Colonic mucosa (tissue), 4 donors: ENCODE measurements at regions not wholly inside any gene's neighbourhood (a gene's known extent, or its start where the extent isn't known, plus 50 kb on each side); places are given as distances from the start of the nearest gene placed in this dataset.
"Not testable (repeated sequence)": the region's sequence is repeated elsewhere in the genome, so short reads cannot be mapped to it uniquely, and the experiment has no call there.

Source experiments
- DNase-seq: peaks from one replicate; pipeline ENCODE4 v3.0.0-alpha.2; 2020
- H3K27ac ChIP-seq: fragments of 200-600 bp; one replicate; pipeline ENCODE4 v1.8.0; 2021
- H3K27me3 ChIP-seq: fragments of 200-600 bp; one replicate; pipeline ENCODE4 v1.8.0; 2021
- H3K36me3 ChIP-seq: fragments of 200-600 bp; one replicate; pipeline ENCODE4 v1.8.0; 2021
- H3K4me1 ChIP-seq: fragments of 200-600 bp; one replicate; pipeline ENCODE4 v1.8.0; 2021; ENCODE audit warnings: mild to moderate bottlenecking
- H3K4me3 ChIP-seq: fragments of 200-600 bp; one replicate; pipeline ENCODE4 v1.8.0; 2021
- H3K9ac ChIP-seq, 2 donors: one replicate each; pipeline ENCODE4 v1.7.0; 2013; ENCODE audit warnings: control low read depth in 2 of 2, low read depth in 2 of 2, low read length in 2 of 2
- H3K9me3 ChIP-seq: fragments of 200-600 bp; one replicate; pipeline ENCODE4 v1.8.0; 2021
- intact Hi-C: fragments of 100-400 bp; cut with DNase I; formaldehyde crosslinking; loops from one replicate; pipeline ENCODE4 v1.14.1; 2022
- TF ChIP-seq, protein P1 (sequence below): fragments of 200-600 bp; IDR thresholded peaks from one replicate; pipeline ENCODE4 v1.8.0; 2022; ENCODE audit warnings: antibody characterized with exemption, mild to moderate bottlenecking
- donor health status: healthy.
- donor health status: DM: no; HTN: no; CAD: no.
- donor health status: DM: no; HTN: no; CAD: no.

GRCh38 chr16:58885528-58886170 lies 151.5 kb upstream of the GOT2 start:
- intact Hi-C loops = no loop called here
- Histone ChIP-seq H3K27ac (no peak overlapping the region), H3K9ac (no peak overlapping the region), H3K4me1 (no peaks in the 10 kb centered on the region), H3K27me3 (no peaks in the 10 kb centered on the region), H3K36me3 (no peaks in the 10 kb centered on the region), H3K9me3 (no peaks in the 10 kb centered on the region), H3K4me3 (no peak overlapping the region)
- DNase-seq = no peak
- TF ChIP-seq, protein P1, sequence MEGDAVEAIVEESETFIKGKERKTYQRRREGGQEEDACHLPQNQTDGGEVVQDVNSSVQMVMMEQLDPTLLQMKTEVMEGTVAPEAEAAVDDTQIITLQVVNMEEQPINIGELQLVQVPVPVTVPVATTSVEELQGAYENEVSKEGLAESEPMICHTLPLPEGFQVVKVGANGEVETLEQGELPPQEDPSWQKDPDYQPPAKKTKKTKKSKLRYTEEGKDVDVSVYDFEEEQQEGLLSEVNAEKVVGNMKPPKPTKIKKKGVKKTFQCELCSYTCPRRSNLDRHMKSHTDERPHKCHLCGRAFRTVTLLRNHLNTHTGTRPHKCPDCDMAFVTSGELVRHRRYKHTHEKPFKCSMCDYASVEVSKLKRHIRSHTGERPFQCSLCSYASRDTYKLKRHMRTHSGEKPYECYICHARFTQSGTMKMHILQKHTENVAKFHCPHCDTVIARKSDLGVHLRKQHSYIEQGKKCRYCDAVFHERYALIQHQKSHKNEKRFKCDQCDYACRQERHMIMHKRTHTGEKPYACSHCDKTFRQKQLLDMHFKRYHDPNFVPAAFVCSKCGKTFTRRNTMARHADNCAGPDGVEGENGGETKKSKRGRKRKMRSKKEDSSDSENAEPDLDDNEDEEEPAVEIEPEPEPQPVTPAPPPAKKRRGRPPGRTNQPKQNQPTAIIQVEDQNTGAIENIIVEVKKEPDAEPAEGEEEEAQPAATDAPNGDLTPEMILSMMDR = no peak

GRCh38 chr16:58884141-58884540 lies 150.0 kb upstream of the GOT2 start:
- TF ChIP-seq, protein P1 = no peak
- intact Hi-C loops = no loop called here
- Histone ChIP-seq H3K9ac (no peak overlapping the region), H3K36me3 (no peaks in the 10 kb centered on the region), H3K27ac (no peak overlapping the region), H3K4me3 (no peak overlapping the region), H3K9me3 (no peaks in the 10 kb centered on the region), H3K4me1 (no peaks in the 10 kb centered on the region), H3K27me3 (no peaks in the 10 kb centered on the region)
- DNase-seq = no peak

DNA sequence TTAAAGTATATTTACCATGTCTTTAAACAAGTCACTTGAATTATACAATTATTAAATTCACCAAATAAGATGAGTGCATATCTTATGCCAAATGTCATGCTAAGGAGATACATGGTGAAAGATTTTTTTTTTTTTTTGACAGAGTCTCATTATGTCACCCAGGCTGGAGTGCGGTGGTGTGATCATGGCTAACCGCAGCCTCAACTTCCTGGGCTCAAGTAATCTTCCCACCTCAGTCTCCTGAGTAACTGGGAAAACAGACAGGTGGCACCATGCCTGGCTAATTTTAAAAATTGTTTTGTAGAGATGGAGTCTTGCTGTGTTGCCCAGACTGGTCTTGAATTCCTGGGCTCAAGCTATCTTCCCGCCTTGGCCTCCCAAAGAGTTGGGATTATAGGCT lies 149.0 kb upstream of the GOT2 start:
- no peak for DNase-seq
- no peaks in the 10 kb centered on the region for H3K36me3 ChIP-seq
- TF ChIP-seq, protein P1 = no peak
- no peaks in the 10 kb centered on the region for H3K4me1 ChIP-seq
- H3K4me3 ChIP-seq = no peak overlapping the region
- no peaks in the 10 kb centered on the region for H3K27me3 ChIP-seq
- H3K9me3 ChIP-seq = no peaks in the 10 kb centered on the region
- intact Hi-C loops = no loop called here
- H3K9ac ChIP-seq = no peak overlapping the region
- H3K27ac ChIP-seq = no peak overlapping the region

DNA sequence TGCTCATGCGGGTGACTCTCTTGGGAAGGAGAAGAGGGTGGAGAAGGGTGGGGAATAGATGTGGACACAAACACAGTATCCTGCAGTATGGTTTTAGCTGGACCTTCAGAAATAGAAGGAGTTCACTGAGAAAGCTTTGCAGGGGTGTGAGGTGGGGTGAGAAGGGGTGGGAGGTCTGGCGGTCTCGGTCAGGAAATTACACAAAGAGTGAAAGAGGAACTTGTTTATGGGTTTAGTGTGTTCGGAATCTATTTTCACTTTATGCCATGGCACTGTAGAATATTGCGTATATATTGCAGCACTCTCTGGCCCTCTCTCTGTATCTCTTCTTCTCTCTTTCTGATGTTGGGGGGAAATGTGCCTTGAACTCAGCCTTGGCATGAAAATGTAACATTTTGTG lies 148.2 kb upstream of the GOT2 start:
- H3K36me3 ChIP-seq = no peaks in the 10 kb centered on the region
- H3K27ac ChIP-seq = no peak overlapping the region
- no peaks in the 10 kb centered on the region for H3K9me3 ChIP-seq
- no peaks in the 10 kb centered on the region for H3K27me3 ChIP-seq
- no peak overlapping the region for H3K4me3 ChIP-seq
- H3K9ac ChIP-seq = no peak overlapping the region
- no peak for DNase-seq
- TF ChIP-seq, protein P1 = no peak
- no peaks in the 10 kb centered on the region for H3K4me1 ChIP-seq
- intact Hi-C loops = no loop called here

DNA sequence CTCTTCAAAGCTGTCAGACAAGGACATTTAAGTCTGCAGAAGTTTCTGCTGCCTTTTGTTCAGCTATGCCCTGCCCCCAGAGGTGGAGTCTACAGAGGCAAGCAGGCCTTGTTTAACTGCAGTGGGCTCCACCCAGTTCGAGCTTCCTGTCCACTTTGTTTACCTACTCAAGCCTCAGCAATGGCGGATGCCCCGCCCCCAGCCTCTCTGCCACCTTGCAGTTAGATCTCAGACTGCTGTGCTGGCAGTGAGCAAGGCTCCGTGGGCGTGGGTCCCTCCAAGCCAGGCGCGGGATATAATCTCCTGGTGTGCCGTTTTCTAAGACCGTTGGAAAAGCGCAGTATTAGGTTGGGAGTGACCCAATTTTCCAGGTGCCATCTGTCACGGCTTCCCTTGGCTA lies 144.5 kb upstream of the GOT2 start:
- H3K9ac ChIP-seq, H3K27ac ChIP-seq, DNase-seq, H3K4me3 ChIP-seq, H3K27me3 ChIP-seq, H3K9me3 ChIP-seq, H3K36me3 ChIP-seq, H3K4me1 ChIP-seq, intact Hi-C loops: not testable (repeated sequence)

- intact Hi-C loops = no loop called here
- Histone ChIP-seq H3K9me3 (no peaks in the 10 kb centered on the region), H3K4me3 (no peak overlapping the region), H3K9ac (no peak overlapping the region), H3K36me3 (no peaks in the 10 kb centered on the region), H3K27me3 (no peaks in the 10 kb centered on the region), H3K27ac (no peak overlapping the region), H3K4me1 (no peaks in the 10 kb centered on the region)
- no peak for DNase-seq
- TF ChIP-seq, protein P1 = no peak
Observed at GRCh38 chr16:58866935-58867334, 132.8 kb upstream of the GOT2 start.
